Esophagus muscularis mucosa (tissue), 4 donors: ENCODE measurements at regions not wholly inside any gene's neighbourhood (a gene's known extent, or its start where the extent isn't known, plus 50 kb on each side); places are given as distances from the start of the nearest gene placed in this dataset.

Source experiments
- CTCF ChIP-seq, 3 experiments: fragments of 200-600 bp in 2 of 3; fragments of 450-650 bp in 1 of 3; sonication (generic) in 2 of 3; IDR thresholded peaks; one replicate each; pipeline ENCODE4 v1.5.1; 2017 to 2019; ENCODE audit warnings: antibody characterized with exemption in 3 of 3, mild to moderate bottlenecking in 2 of 3, moderate library complexity in 1 of 3
- EP300 ChIP-seq: sonication (generic); formaldehyde crosslinking; IDR thresholded peaks from one replicate; pipeline ENCODE4 v1.6.1; 2017; ENCODE audit warnings: antibody characterized with exemption
- POLR2A ChIP-seq: fragments of 450-650 bp; IDR thresholded peaks from one replicate; pipeline ENCODE4 v1.6.1; 2017; ENCODE audit warnings: antibody characterized with exemption, moderate library complexity, mild to moderate bottlenecking, low read depth

- no peak for TF ChIP-seq CTCF (IDR thresholded peaks at IDR 0.05)
- no peak for TF ChIP-seq POLR2A
- TF ChIP-seq EP300 = no peak
Measured at GRCh38 chr1:47661040-47661439, 223.2 kb downstream of the FOXD2 start.
